ENCODE measurements at regions not wholly inside any gene's neighbourhood (a gene's known extent, or its start where the extent isn't known, plus 50 kb on each side); places are given as distances from the start of the nearest gene placed in this dataset.
"Not testable (repeated sequence)": the region's sequence is repeated elsewhere in the genome, so short reads cannot be mapped to it uniquely, and the experiment has no call there.

GRCh38 chr1:215287362-215287761 lies 204.8 kb downstream of the KCNK2 start:
- ChIA-PET CTCF (no interaction called here), POLR2A (no interaction called here)
- Histone ChIP-seq H3K4me1 (ENCODE audit: control insufficient read depth in 2 of 2, insufficient read depth in 2 of 2, low read length in 2 of 2) (no peaks in the 10 kb centered on the region), H3K27me3 (ENCODE audit: control insufficient read depth in 2 of 2, insufficient read depth in 2 of 2, low read length in 2 of 2) (no peaks in the 10 kb centered on the region), H3K9me3 (ENCODE audit: control insufficient read depth in 2 of 3, low read length in 3 of 3) (no peaks in the 10 kb centered on the region), H3K36me3 (ENCODE audit: control insufficient read depth in 2 of 3, insufficient read depth in 3 of 3, low read length in 3 of 3) (no peaks in the 10 kb centered on the region), H3K4me3 (ENCODE audit: low read length) (no peak overlapping the region), H3K27ac (ENCODE audit: low read depth, low read length) (no peak overlapping the region)
- ATAC-seq (no peak), DNase-seq (no peak)
- Mint-ChIP-seq H3K4me3 (no peak overlapping the region), H3K4me1 (no peaks in the 10 kb centered on the region), H3K9me3 (peaks cover 0 to 9% (median 0%) of the 10 kb centered on the region in 11 donors), H3K36me3 (no peaks in the 10 kb centered on the region), H3K27me3 (no peaks in the 10 kb centered on the region), H3K27ac (no peak overlapping the region)
- intact Hi-C loops (cut with micrococcal nuclease), result no loop called here

DNA sequence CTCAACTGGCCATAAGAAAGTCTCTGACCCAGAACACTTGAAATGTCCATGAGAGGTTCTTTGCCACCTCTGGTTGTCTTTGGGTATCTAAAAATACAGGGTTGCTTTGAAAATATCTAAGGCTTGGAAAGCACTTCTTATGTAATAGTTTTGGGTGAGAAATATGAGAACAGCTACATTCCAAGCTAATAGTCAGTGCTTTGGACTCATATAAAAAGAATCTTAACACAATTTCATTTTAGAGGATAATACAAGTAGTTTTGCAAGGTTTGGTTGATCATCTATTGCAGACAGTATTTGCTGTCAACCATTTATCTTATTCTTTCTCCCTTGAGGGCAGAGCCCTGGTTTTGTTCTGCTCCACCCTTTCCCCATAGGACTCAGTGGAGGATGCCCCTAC lies 207.5 kb downstream of the KCNK2 start:
- ATAC-seq (no peak), DNase-seq (no peak)
- Mint-ChIP-seq H3K27me3 (no peaks in the 10 kb centered on the region), H3K27ac (no peak overlapping the region), H3K4me3 (no peak overlapping the region), H3K9me3 (peaks cover 0 to 31% (median 6%) of the 10 kb centered on the region in 11 donors), H3K4me1 (no peaks in the 10 kb centered on the region), H3K36me3 (peaks cover 0 to 7% (median 0%) of the 10 kb centered on the region in 5 donors)
- ChIA-PET POLR2A (no interaction called here), CTCF (no interaction called here)
- H3K9me3 ChIP-seq (ENCODE audit: control insufficient read depth in 2 of 3, low read length in 3 of 3), result peaks cover 0 to 4% (median 0%) of the 10 kb centered on the region in 3 experiments
- no peak overlapping the region for H3K4me3 ChIP-seq (ENCODE audit: low read length)
- intact Hi-C loops (cut with micrococcal nuclease), result no loop called here
- H3K27ac ChIP-seq (ENCODE audit: low read depth, low read length), result no peak overlapping the region
- H3K36me3 ChIP-seq (ENCODE audit: control insufficient read depth in 2 of 3, insufficient read depth in 3 of 3, low read length in 3 of 3), result no peaks in the 10 kb centered on the region
- H3K27me3 ChIP-seq (ENCODE audit: control insufficient read depth in 2 of 2, insufficient read depth in 2 of 2, low read length in 2 of 2), result no peaks in the 10 kb centered on the region
- no peaks in the 10 kb centered on the region for H3K4me1 ChIP-seq (ENCODE audit: control insufficient read depth in 2 of 2, insufficient read depth in 2 of 2, low read length in 2 of 2)

DNA sequence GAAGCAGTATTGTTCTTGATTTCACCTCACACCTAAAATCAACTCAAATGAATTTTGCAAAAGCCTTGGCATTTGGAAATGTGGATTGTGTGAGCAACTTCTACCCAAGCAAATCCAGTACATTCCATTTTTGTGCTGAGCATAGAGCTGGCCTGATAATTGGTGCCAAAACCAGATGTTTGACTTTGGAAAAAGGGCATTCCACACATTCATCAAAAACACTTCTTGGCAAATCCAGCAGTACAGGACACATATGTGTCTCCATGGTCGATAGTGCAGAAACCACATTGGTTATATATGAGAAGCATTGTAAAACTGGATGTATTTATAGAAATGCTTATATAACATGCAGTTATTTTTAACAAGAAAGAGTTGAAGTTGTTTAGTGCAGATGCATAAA lies 210.4 kb downstream of the KCNK2 start:
- Mint-ChIP-seq H3K9me3 (peaks cover 4 to 34% (median 13%) of the 10 kb centered on the region in 11 donors), H3K4me3 (no peak overlapping the region), H3K36me3 (peaks cover 0 to 7% (median 0%) of the 10 kb centered on the region in 5 donors), H3K27ac (no peak overlapping the region), H3K4me1 (no peaks in the 10 kb centered on the region), H3K27me3 (peaks cover 0 to 1% (median 0%) of the 10 kb centered on the region in 5 donors)
- no peaks in the 10 kb centered on the region for H3K4me1 ChIP-seq (ENCODE audit: control insufficient read depth in 2 of 2, insufficient read depth in 2 of 2, low read length in 2 of 2)
- no peaks in the 10 kb centered on the region for H3K36me3 ChIP-seq (ENCODE audit: control insufficient read depth in 2 of 3, insufficient read depth in 3 of 3, low read length in 3 of 3)
- no peak overlapping the region for H3K4me3 ChIP-seq (ENCODE audit: low read length)
- ATAC-seq, result no peak
- ChIA-PET CTCF (no interaction called here), POLR2A (no interaction called here)
- peaks cover 0 to 5% (median 0%) of the 10 kb centered on the region in 3 experiments for H3K9me3 ChIP-seq (ENCODE audit: control insufficient read depth in 2 of 3, low read length in 3 of 3)
- intact Hi-C loops (cut with micrococcal nuclease), result no loop called here
- H3K27ac ChIP-seq (ENCODE audit: low read depth, low read length), result no peak overlapping the region
- H3K27me3 ChIP-seq (ENCODE audit: control insufficient read depth in 2 of 2, insufficient read depth in 2 of 2, low read length in 2 of 2), result no peaks in the 10 kb centered on the region
- no peak for DNase-seq

DNA sequence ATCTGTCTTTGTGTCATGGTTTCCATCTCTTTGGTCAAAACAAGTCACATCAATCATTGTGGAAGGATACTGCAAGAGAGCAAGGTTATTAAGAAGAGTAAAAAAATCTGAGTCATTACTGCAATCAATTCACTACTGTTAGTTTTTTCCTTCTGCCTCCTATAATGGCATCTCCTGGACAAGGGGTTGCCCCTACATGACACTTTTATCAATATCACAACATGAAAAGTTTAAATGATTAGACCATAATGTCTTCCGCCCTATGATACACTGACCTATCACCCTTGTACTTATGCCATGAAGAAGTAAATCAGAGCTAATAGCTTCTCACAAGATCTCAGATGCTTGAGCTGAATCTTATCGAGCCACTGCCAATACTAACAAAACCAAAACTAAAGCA lies 223.9 kb downstream of the KCNK2 start:
- no peaks in the 10 kb centered on the region for H3K4me1 Mint-ChIP-seq
- Histone ChIP-seq H3K27me3 (ENCODE audit: control insufficient read depth in 2 of 2, insufficient read depth in 2 of 2, low read length in 2 of 2) (no peaks in the 10 kb centered on the region), H3K4me1 (ENCODE audit: control insufficient read depth in 2 of 2, insufficient read depth in 2 of 2, low read length in 2 of 2) (no peaks in the 10 kb centered on the region), H3K27ac (ENCODE audit: low read depth, low read length) (no peak overlapping the region), H3K4me3 (ENCODE audit: low read length) (no peak overlapping the region), H3K36me3 (ENCODE audit: control insufficient read depth in 2 of 3, insufficient read depth in 3 of 3, low read length in 3 of 3) (no peaks in the 10 kb centered on the region), H3K9me3 (ENCODE audit: control insufficient read depth in 2 of 3, low read length in 3 of 3) (no peaks in the 10 kb centered on the region)
- no peak overlapping the region for H3K4me3 Mint-ChIP-seq
- peaks cover 0 to 2% (median 0%) of the 10 kb centered on the region in 11 donors for H3K9me3 Mint-ChIP-seq
- DNase-seq (no peak), ATAC-seq (no peak)
- H3K27me3 Mint-ChIP-seq, result no peaks in the 10 kb centered on the region
- POLR2A ChIA-PET, result no interaction called here
- no peak overlapping the region for H3K27ac Mint-ChIP-seq
- intact Hi-C loops (cut with micrococcal nuclease), result no loop called here
- CTCF ChIA-PET, result no interaction called here
- H3K36me3 Mint-ChIP-seq, result no peaks in the 10 kb centered on the region

GRCh38 chr1:215321802-215322201 lies 239.3 kb downstream of the KCNK2 start:
- ATAC-seq, result no peak
- Mint-ChIP-seq H3K27me3 (no peaks in the 10 kb centered on the region), H3K27ac (no peak overlapping the region), H3K36me3 (peaks cover 0 to 6% (median 0%) of the 10 kb centered on the region in 5 donors), H3K4me3 (no peak overlapping the region), H3K9me3 (peaks cover 0 to 42% (median 10%) of the 10 kb centered on the region in 11 donors), H3K4me1 (no peaks in the 10 kb centered on the region)
- Histone ChIP-seq H3K27me3 (ENCODE audit: control insufficient read depth in 2 of 2, insufficient read depth in 2 of 2, low read length in 2 of 2) (no peaks in the 10 kb centered on the region), H3K9me3 (ENCODE audit: control insufficient read depth in 2 of 3, low read length in 3 of 3) (no peaks in the 10 kb centered on the region), H3K4me1 (ENCODE audit: control insufficient read depth in 2 of 2, insufficient read depth in 2 of 2, low read length in 2 of 2) (no peaks in the 10 kb centered on the region), H3K36me3 (ENCODE audit: control insufficient read depth in 2 of 3, insufficient read depth in 3 of 3, low read length in 3 of 3) (no peaks in the 10 kb centered on the region), H3K27ac (ENCODE audit: low read depth, low read length) (no peak overlapping the region), H3K4me3 (ENCODE audit: low read length) (no peak overlapping the region)
- intact Hi-C loops (cut with micrococcal nuclease), result no loop called here
- POLR2A ChIA-PET, result no interaction called here
- CTCF ChIA-PET, result no interaction called here
- DNase-seq, result no peak

GRCh38 chr1:215323992-215324391 lies 241.5 kb downstream of the KCNK2 start:
- intact Hi-C loops (cut with micrococcal nuclease); H3K36me3 Mint-ChIP-seq; H3K4me1 Mint-ChIP-seq; H3K27me3 Mint-ChIP-seq; H3K27ac ChIP-seq (ENCODE audit: low read depth, low read length); DNase-seq; H3K4me3 Mint-ChIP-seq; POLR2A ChIA-PET; H3K27me3 ChIP-seq (ENCODE audit: control insufficient read depth in 2 of 2, insufficient read depth in 2 of 2, low read length in 2 of 2); H3K4me3 ChIP-seq (ENCODE audit: low read length); H3K9me3 ChIP-seq (ENCODE audit: control insufficient read depth in 2 of 3, low read length in 3 of 3); ATAC-seq; H3K4me1 ChIP-seq (ENCODE audit: control insufficient read depth in 2 of 2, insufficient read depth in 2 of 2, low read length in 2 of 2); CTCF ChIA-PET; H3K36me3 ChIP-seq (ENCODE audit: control insufficient read depth in 2 of 3, insufficient read depth in 3 of 3, low read length in 3 of 3); H3K27ac Mint-ChIP-seq: not testable (repeated sequence)
- H3K9me3 Mint-ChIP-seq, result peaks cover 0 to 42% (median 9%) of the 10 kb centered on the region in 11 donors

DNA sequence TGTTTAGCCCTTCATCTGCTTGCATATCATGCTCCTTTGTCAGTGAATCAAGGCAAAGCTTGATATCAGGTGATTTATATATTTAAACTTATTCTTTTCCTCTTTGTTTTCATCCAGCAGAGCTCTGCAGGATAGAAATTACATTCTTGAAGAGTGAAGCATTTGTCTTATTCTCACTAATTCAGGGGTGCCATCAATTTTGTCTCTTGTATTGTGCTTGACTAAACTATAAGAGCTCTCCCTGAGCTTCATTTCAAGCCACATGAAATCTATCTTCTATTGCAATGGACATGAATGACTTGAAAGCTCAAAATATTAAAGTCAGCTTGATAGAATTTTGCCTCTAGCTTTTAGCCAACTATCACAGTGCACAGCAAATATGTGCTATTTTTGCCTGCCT lies 236.7 kb upstream of the KCTD3 start:
- no peaks in the 10 kb centered on the region for H3K36me3 ChIP-seq (ENCODE audit: control insufficient read depth in 2 of 3, insufficient read depth in 3 of 3, low read length in 3 of 3)
- Mint-ChIP-seq H3K4me3 (no peak overlapping the region), H3K9me3 (peaks cover 0 to 11% (median 1%) of the 10 kb centered on the region in 11 donors), H3K36me3 (no peaks in the 10 kb centered on the region), H3K27ac (no peak overlapping the region), H3K27me3 (no peaks in the 10 kb centered on the region), H3K4me1 (no peaks in the 10 kb centered on the region)
- DNase-seq, result no peak
- H3K27me3 ChIP-seq (ENCODE audit: control insufficient read depth in 2 of 2, insufficient read depth in 2 of 2, low read length in 2 of 2), result no peaks in the 10 kb centered on the region
- intact Hi-C loops (cut with micrococcal nuclease), result no loop called here
- H3K4me3 ChIP-seq (ENCODE audit: low read length), result no peak overlapping the region
- POLR2A ChIA-PET, result no interaction called here
- H3K27ac ChIP-seq (ENCODE audit: low read depth, low read length), result no peak overlapping the region
- H3K4me1 ChIP-seq (ENCODE audit: control insufficient read depth in 2 of 2, insufficient read depth in 2 of 2, low read length in 2 of 2), result no peaks in the 10 kb centered on the region
- CTCF ChIA-PET, result no interaction called here
- no peaks in the 10 kb centered on the region for H3K9me3 ChIP-seq (ENCODE audit: control insufficient read depth in 2 of 3, low read length in 3 of 3)
- ATAC-seq, result no peak

Data from naive thymus-derived CD4-positive, alpha-beta T cell (primary cell).